Hepatocyte (in vitro differentiated cells): ENCODE measurements at regions not wholly inside any gene's neighbourhood (a gene's known extent, or its start where the extent isn't known, plus 50 kb on each side); places are given as distances from the start of the nearest gene placed in this dataset.

ENCODE experiments used
- DNase-seq: peaks from one replicate; pipeline ENCODE4 v3.0.0-alpha.2; 2016; ENCODE audit warnings: low spot score
- H2AFZ ChIP-seq: fragments of 200-600 bp; sonication (generic); 2 replicates; pipeline ENCODE4 v1.6.0; 2016; ENCODE audit warnings: antibody characterized with exemption, mild to moderate bottlenecking
- H3K27ac ChIP-seq: fragments of 200-600 bp; sonication (generic); 2 replicates; pipeline ENCODE4 v1.5.1; 2016; ENCODE audit warnings: mild to moderate bottlenecking
- H3K27me3 ChIP-seq: fragments of 200-600 bp; sonication (generic); 2 replicates; pipeline ENCODE4 v1.6.1; 2016
- H3K36me3 ChIP-seq: fragments of 200-600 bp; sonication (generic); replicated peaks from 2 replicates; pipeline ENCODE4 v1.5.1; 2016; ENCODE audit warnings: low read depth; ENCODE audit not compliant: insufficient read depth
- H3K4me1 ChIP-seq: fragments of 200-600 bp; sonication (generic); 2 replicates; pipeline ENCODE4 v1.5.1; 2016; ENCODE audit warnings: mild to moderate bottlenecking, moderate library complexity; ENCODE audit not compliant: insufficient read depth
- H3K4me2 ChIP-seq: fragments of 200-600 bp; sonication (generic); 2 replicates; pipeline ENCODE4 v1.6.0; 2016
- H3K4me3 ChIP-seq: fragments of 200-600 bp; sonication (generic); 2 replicates; pipeline ENCODE4 v1.5.1; 2016; ENCODE audit warnings: mild to moderate bottlenecking
- H3K79me2 ChIP-seq: fragments of 200-600 bp; sonication (generic); 2 replicates; pipeline ENCODE4 v1.6.0; 2017; ENCODE audit warnings: mild to moderate bottlenecking
- H3K9me2 ChIP-seq: fragments of 200-600 bp; sonication (generic); replicated peaks from 2 replicates; pipeline ENCODE4 v1.6.0; 2017; ENCODE audit warnings: mild to moderate bottlenecking; ENCODE audit not compliant: insufficient read depth
- H3K9me3 ChIP-seq: fragments of 200-600 bp; sonication (generic); 2 replicates; pipeline ENCODE4 v1.5.1; 2016; ENCODE audit warnings: low read depth, mild to moderate bottlenecking
- H4K20me1 ChIP-seq: fragments of 200-600 bp; sonication (generic); 2 replicates; pipeline ENCODE4 v1.6.0; 2016; ENCODE audit warnings: mild to moderate bottlenecking; ENCODE audit not compliant: insufficient read depth, poor library complexity, severe bottlenecking
- EZH2 ChIP-seq: fragments of 200-600 bp; sonication (generic); IDR thresholded peaks from 2 replicates; pipeline ENCODE4 v1.6.1; 2016; ENCODE audit warnings: antibody characterized with exemption, mild to moderate bottlenecking, borderline replicate concordance
- EZH2phosphoT487 ChIP-seq: fragments of 200-600 bp; sonication (generic); IDR thresholded peaks from one replicate; pipeline ENCODE4 v1.6.1; 2018; ENCODE audit warnings: antibody characterized with exemption, mild to moderate bottlenecking, low read depth, moderate library complexity; ENCODE audit not compliant: unreplicated experiment, severe bottlenecking
- WGBS: methylation state at CpG from one replicate; pipeline ENCODE4 v1.1.6; 2016; ENCODE audit warnings: low lambda C conversion rate; ENCODE audit errors: missing lambda C conversion rate; 5-methylcytosine and 5-hydroxymethylcytosine counted together
- TF ChIP-seq, protein P1 (sequence below): fragments of 200-600 bp; sonication (generic); IDR thresholded peaks from 2 replicates; pipeline ENCODE4 v1.5.1; 2016; ENCODE audit warnings: antibody characterized with exemption, mild to moderate bottlenecking; ENCODE audit not compliant: poor library complexity

- no peak for TF ChIP-seq EZH2
- TF ChIP-seq, protein P1, sequence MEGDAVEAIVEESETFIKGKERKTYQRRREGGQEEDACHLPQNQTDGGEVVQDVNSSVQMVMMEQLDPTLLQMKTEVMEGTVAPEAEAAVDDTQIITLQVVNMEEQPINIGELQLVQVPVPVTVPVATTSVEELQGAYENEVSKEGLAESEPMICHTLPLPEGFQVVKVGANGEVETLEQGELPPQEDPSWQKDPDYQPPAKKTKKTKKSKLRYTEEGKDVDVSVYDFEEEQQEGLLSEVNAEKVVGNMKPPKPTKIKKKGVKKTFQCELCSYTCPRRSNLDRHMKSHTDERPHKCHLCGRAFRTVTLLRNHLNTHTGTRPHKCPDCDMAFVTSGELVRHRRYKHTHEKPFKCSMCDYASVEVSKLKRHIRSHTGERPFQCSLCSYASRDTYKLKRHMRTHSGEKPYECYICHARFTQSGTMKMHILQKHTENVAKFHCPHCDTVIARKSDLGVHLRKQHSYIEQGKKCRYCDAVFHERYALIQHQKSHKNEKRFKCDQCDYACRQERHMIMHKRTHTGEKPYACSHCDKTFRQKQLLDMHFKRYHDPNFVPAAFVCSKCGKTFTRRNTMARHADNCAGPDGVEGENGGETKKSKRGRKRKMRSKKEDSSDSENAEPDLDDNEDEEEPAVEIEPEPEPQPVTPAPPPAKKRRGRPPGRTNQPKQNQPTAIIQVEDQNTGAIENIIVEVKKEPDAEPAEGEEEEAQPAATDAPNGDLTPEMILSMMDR: no peak
- no peak for TF ChIP-seq EZH2phosphoT487
- H3K4me1 ChIP-seq: no peaks in the 10 kb centered on the region
- H3K4me3 ChIP-seq: no peak overlapping the region
- H3K9me2 ChIP-seq: no peaks in the 10 kb centered on the region
- H2AFZ ChIP-seq: no peak overlapping the region
- H3K79me2 ChIP-seq: no peaks in the 10 kb centered on the region
- no peak overlapping the region for H3K4me2 ChIP-seq
- no peaks in the 10 kb centered on the region for H4K20me1 ChIP-seq
- H3K27ac ChIP-seq: no peak overlapping the region
- H3K36me3 ChIP-seq: no peaks in the 10 kb centered on the region
- 78% methylated on average over 6 of the region's 6 CpGs for WGBS
- no peaks in the 10 kb centered on the region for H3K27me3 ChIP-seq
- no peak for DNase-seq
- H3K9me3 ChIP-seq: no peaks in the 10 kb centered on the region
Measured at GRCh38 chr11:128349650-128350299, 237.6 kb downstream of the ETS1 start.

DNA sequence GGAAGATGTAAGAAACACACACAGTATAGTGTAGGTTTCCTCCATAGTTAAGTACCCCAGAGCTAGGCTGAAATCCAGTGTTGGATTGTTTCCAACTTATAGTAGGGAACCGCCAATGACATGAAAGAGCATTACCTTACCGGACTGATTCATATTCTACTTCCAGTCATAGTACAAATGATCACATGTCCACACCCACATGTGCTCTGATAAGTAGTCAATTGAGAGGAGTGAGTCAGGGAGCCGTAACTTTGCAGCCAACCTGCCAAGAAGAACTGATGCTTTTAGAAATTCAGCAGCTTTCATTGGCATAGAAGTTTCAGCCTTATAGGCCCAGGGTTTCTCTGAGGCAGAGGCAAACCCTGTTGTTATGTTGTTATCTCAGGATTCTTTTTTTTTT, 240.6 kb downstream of the ETS1 start:
- Histone ChIP-seq H3K27me3 (no peaks in the 10 kb centered on the region), H2AFZ (no peak overlapping the region), H3K9me3 (no peaks in the 10 kb centered on the region), H3K79me2 (no peaks in the 10 kb centered on the region), H3K9me2 (no peaks in the 10 kb centered on the region), H3K4me2 (no peak overlapping the region), H3K4me1 (peaks cover 4% of the 10 kb centered on the region), H3K36me3 (no peaks in the 10 kb centered on the region), H3K27ac (peak overlapping the region; percentile 12), H4K20me1 (no peaks in the 10 kb centered on the region), H3K4me3 (no peak overlapping the region)
- WGBS: 63% methylated on average over 3 of the region's 3 CpGs
- peak; percentile 29 for DNase-seq
- TF ChIP-seq EZH2 (no peak), EZH2phosphoT487 (no peak)
- TF ChIP-seq, protein P1: no peak

- Histone ChIP-seq H3K9me3 (no peaks in the 10 kb centered on the region), H3K9me2 (no peaks in the 10 kb centered on the region), H3K27ac (no peak overlapping the region), H3K36me3 (no peaks in the 10 kb centered on the region), H3K79me2 (no peaks in the 10 kb centered on the region), H4K20me1 (no peaks in the 10 kb centered on the region), H3K4me3 (no peak overlapping the region), H3K4me2 (no peak overlapping the region), H3K4me1 (peaks cover 4% of the 10 kb centered on the region), H2AFZ (no peak overlapping the region), H3K27me3 (no peaks in the 10 kb centered on the region)
- WGBS: 94% methylated on average over 3 of the region's 3 CpGs
- DNase-seq: no peak
- TF ChIP-seq EZH2phosphoT487 (no peak), EZH2 (no peak)
- TF ChIP-seq, protein P1: no peak
Measured at GRCh38 chr11:128345316-128345715, 242.0 kb downstream of the ETS1 start.
